ENCODE measurements at regions not wholly inside any gene's neighbourhood (a gene's known extent, or its start where the extent isn't known, plus 50 kb on each side); places are given as distances from the start of the nearest gene placed in this dataset.

- H3K4me3 ChIP-seq (ENCODE audit: control insufficient read depth, low read depth, low read length): no peak overlapping the region
- TF ChIP-seq, protein P1, sequence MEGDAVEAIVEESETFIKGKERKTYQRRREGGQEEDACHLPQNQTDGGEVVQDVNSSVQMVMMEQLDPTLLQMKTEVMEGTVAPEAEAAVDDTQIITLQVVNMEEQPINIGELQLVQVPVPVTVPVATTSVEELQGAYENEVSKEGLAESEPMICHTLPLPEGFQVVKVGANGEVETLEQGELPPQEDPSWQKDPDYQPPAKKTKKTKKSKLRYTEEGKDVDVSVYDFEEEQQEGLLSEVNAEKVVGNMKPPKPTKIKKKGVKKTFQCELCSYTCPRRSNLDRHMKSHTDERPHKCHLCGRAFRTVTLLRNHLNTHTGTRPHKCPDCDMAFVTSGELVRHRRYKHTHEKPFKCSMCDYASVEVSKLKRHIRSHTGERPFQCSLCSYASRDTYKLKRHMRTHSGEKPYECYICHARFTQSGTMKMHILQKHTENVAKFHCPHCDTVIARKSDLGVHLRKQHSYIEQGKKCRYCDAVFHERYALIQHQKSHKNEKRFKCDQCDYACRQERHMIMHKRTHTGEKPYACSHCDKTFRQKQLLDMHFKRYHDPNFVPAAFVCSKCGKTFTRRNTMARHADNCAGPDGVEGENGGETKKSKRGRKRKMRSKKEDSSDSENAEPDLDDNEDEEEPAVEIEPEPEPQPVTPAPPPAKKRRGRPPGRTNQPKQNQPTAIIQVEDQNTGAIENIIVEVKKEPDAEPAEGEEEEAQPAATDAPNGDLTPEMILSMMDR (conservative IDR thresholded peaks at IDR 0.05; ENCODE audit: control insufficient read depth, insufficient read depth, low read depth, low read length): no peak
Observed at GRCh38 chrX:68901519-68901918, 72.7 kb downstream of the EFNB1 start.

GRCh38 chrX:68898598-68898997 lies 69.8 kb downstream of the EFNB1 start:
- H3K4me3 ChIP-seq (ENCODE audit: control insufficient read depth, low read depth, low read length): no peak overlapping the region
- no peak for DNase-seq (ENCODE audit: low read depth)
- TF ChIP-seq, protein P1 (conservative IDR thresholded peaks at IDR 0.05; ENCODE audit: control insufficient read depth, insufficient read depth, low read depth, low read length): no peak

More at GRCh38 chrX:68901519-68901918, 72.7 kb downstream of the EFNB1 start:
- no peak for DNase-seq (ENCODE audit: low read depth)

- TF ChIP-seq, protein P1 (conservative IDR thresholded peaks at IDR 0.05; ENCODE audit: control insufficient read depth, insufficient read depth, low read depth, low read length): no peak
- no peak overlapping the region for H3K4me3 ChIP-seq (ENCODE audit: control insufficient read depth, low read depth, low read length)
- no peak for DNase-seq (ENCODE audit: low read depth)
Observed at GRCh38 chrX:68897118-68897945, 68.5 kb downstream of the EFNB1 start.

GRCh38 chrX:68896581-68896980 lies 67.8 kb downstream of the EFNB1 start:
- TF ChIP-seq, protein P1 (conservative IDR thresholded peaks at IDR 0.05; ENCODE audit: control insufficient read depth, insufficient read depth, low read depth, low read length): no peak

DNA sequence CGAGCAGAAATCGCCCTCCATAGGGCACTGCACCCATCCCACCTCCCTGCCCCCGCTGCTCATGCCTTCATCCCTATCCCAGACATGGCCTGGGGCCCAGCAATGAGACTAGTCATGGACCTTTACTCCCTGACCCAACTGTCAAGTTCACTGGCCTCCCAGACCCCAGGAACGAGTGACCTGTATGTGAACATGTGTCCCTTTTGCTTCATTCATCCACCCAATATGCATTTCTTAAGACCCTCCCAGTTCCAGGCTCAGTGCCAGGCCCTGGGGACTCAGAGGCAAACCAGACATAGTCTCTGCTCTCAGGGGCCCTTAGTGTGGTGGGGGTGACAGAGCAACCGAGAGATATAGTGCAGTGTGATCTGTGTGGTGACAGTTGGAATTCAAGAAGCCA lies 67.0 kb downstream of the EFNB1 start:
- H3K4me3 ChIP-seq (ENCODE audit: control insufficient read depth, low read depth, low read length): no peak overlapping the region
- TF ChIP-seq, protein P1 (conservative IDR thresholded peaks at IDR 0.05; ENCODE audit: control insufficient read depth, insufficient read depth, low read depth, low read length): no peak
- DNase-seq (ENCODE audit: low read depth): no peak

More at GRCh38 chrX:68896581-68896980, 67.8 kb downstream of the EFNB1 start:
- no peak for DNase-seq (ENCODE audit: low read depth)
- H3K4me3 ChIP-seq (ENCODE audit: control insufficient read depth, low read depth, low read length): no peak overlapping the region

DNA sequence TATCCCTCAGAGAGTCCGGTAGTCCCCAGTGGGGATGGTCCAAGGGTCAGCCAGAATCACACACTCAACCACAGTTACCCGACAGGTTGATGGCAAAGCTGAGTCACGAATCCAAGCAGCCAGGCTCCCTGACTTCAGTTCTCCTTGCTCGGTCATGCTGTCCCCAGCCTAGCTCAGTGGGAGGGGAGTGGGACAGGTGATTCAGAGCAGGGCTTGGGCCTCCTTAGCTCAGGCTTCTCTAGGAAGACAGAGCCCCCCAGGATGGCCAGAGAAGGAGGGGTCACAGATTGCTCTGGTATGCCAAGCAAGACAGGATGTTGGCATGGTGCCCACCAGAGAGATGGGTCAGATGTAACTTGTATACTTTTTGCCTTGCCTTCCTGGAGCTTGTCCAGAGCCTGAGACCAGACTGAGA lies 66.5 kb downstream of the EFNB1 start:
- DNase-seq (ENCODE audit: low read depth): peak; percentile 29
- no peak overlapping the region for H3K4me3 ChIP-seq (ENCODE audit: control insufficient read depth, low read depth, low read length)
- TF ChIP-seq, protein P1 (conservative IDR thresholded peaks at IDR 0.05; ENCODE audit: control insufficient read depth, insufficient read depth, low read depth, low read length): no peak
